CD1c-positive myeloid dendritic cell (primary cell): ENCODE measurements at regions not wholly inside any gene's neighbourhood (a gene's known extent, or its start where the extent isn't known, plus 50 kb on each side); places are given as distances from the start of the nearest gene placed in this dataset.

Source experiments
- DNase-seq: peaks from one replicate; pipeline ENCODE4 v3.0.0-alpha.2; 2016; ENCODE audit errors: extremely low spot score

- DNase-seq = no peak
These were observed 51.8 kb upstream of the CTDP1 start for GRCh38 chr18:79627750-79628294.

DNA sequence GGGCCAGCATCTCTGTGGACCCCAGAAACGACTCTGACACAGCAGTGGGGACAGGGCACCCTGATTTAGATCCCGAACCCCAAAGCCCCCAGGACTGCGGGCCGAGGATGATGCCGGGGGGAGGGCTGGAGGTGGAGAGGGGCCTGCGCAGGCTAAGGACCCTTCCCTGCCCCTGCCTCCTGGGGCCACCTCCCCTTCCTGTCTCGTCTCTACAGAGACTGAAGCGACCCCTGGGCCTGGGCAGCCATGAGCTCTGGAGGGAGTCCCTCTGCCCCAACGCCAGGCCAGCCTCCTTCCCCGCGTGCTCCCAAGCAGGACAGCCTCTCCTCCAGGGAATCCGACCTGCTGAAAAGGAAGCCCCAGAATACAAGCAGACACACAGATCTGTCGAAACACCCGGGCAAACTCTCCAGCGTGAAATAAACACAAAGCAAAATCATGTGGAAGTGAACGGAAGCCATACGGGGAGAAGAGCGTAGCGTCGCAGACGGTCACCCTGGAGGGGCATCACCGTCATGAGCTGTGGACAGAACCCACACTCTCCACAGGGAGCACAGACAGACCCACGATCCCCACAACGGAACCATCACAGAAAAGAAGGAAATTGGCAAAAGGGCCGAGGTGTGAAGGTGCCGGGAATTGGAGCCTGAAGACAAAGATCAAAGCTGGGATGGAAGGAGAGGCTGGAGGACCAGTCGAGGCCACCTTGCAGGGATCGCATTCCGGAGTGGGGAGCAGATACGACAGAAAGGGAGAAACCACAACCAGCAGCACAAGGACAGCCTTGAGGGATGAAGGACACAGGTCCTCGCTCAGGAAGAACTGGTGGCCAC is 51.0 kb upstream of the CTDP1 start:
- DNase-seq = no peak

DNA sequence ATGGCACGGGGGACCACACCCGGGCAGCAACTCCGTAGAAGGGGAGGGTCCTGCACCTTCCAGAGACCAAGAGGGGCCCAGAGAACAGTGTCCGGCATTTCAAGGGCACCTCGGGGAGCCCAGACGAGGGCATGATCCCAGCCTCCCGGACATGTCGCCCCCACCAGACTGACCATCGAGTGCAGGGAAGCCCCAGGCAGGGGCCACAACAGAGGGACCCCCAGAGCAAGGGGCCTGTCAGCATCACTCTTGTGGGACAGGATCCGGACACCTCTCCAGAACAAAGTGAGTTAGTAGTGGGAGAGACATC is 50.4 kb upstream of the CTDP1 start:
- no peak for DNase-seq

- no peak for DNase-seq
These were observed 50.0 kb upstream of the CTDP1 start for GRCh38 chr18:79629606-79630005.
